Tibial nerve (tissue), 4 donors: ENCODE measurements at regions not wholly inside any gene's neighbourhood (a gene's known extent, or its start where the extent isn't known, plus 50 kb on each side); places are given as distances from the start of the nearest gene placed in this dataset.

Experiments
- DNase-seq, 2 donors: peaks; one replicate each; pipeline ENCODE4 v3.0.0-alpha.2; 2019; ENCODE audit warnings: low spot score in 2 of 2
- H3K27ac ChIP-seq, 4 donors: fragments of 200-600 bp; sonication (generic) in 3 of 4; one replicate each; pipeline ENCODE4 v1.5.1; 2017 to 2019; ENCODE audit warnings: mild to moderate bottlenecking in 1 of 4
- H3K27me3 ChIP-seq, 2 donors: fragments of 200-600 bp; sonication (generic) in 1 of 2; one replicate each; pipeline versions ENCODE4 v1.5.1 to v1.6.0; 2017 to 2019
- H3K36me3 ChIP-seq, 3 donors: fragments of 200-600 bp; sonication (generic); one replicate each; pipeline ENCODE4 v1.5.1; 2018 to 2019
- H3K4me1 ChIP-seq, 4 donors: fragments of 200-600 bp; sonication (generic) in 3 of 4; one replicate each; pipeline ENCODE4 v1.5.1; 2017 to 2019
- H3K4me3 ChIP-seq, 4 donors: fragments of 200-600 bp; sonication (generic) in 3 of 4; one replicate each; pipeline ENCODE4 v1.5.1; 2017 to 2019; ENCODE audit warnings: mild to moderate bottlenecking in 1 of 4, moderate library complexity in 1 of 4
- H3K9me3 ChIP-seq, 4 donors: fragments of 200-600 bp; sonication (generic) in 3 of 4; one replicate each; pipeline ENCODE4 v1.5.1; 2017 to 2019
- EP300 ChIP-seq, 2 donors: sonication (generic); formaldehyde crosslinking; IDR thresholded peaks; one replicate each; pipeline ENCODE4 v1.6.1; 2017; ENCODE audit warnings: antibody characterized with exemption in 2 of 2, mild to moderate bottlenecking in 1 of 2
- POLR2A ChIP-seq, 2 donors: fragments of 450-650 bp; IDR thresholded peaks; one replicate each; pipeline ENCODE4 v1.6.1; 2017; ENCODE audit warnings: antibody characterized with exemption in 2 of 2, mild to moderate bottlenecking in 2 of 2, moderate library complexity in 2 of 2
- WGBS, 2 donors: methylation state at CpG; one replicate each; pipeline ENCODE4 v1.1.5; 2018; 5-methylcytosine and 5-hydroxymethylcytosine counted together
- TF ChIP-seq, protein P1 (sequence below), 5 experiments: fragments of 200-600 bp in 3 of 5; fragments of 450-650 bp in 2 of 5; sonication (generic) in 3 of 5; IDR thresholded peaks; one replicate each; pipeline ENCODE4 v1.5.1; 2016 to 2019; ENCODE audit warnings: antibody characterized with exemption in 5 of 5, mild to moderate bottlenecking in 3 of 5, moderate library complexity in 2 of 5

DNA sequence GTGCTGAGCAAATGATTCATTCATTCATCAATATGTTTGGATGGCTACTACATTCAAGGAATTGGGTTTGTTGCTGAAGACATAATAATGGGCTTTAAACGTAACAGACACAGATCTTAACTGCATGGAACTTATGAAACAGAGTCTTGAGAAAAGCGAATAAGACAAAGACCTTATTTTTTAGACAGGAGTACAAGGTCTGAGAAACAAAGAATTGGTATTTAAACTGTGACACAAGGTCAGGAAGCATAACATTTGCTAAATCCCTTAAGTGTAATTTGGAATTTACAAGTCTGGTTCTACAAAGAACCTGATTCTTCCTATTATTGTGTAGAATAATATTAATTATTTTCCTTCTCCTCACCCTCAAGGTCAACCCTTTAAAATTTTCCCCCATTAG lies 565.4 kb upstream of the RGS18 start:
- Histone ChIP-seq H3K27ac (no peak overlapping the region), H3K27me3 (no peaks in the 10 kb centered on the region), H3K4me1 (peaks cover 0 to 12% (median 0%) of the 10 kb centered on the region in 4 donors), H3K36me3 (no peaks in the 10 kb centered on the region), H3K9me3 (no peaks in the 10 kb centered on the region), H3K4me3 (no peak overlapping the region)
- DNase-seq = no peak
- WGBS, 2 donors = 20 to 27% methylated on average over 2 of the region's 2 CpGs
- TF ChIP-seq, protein P1, sequence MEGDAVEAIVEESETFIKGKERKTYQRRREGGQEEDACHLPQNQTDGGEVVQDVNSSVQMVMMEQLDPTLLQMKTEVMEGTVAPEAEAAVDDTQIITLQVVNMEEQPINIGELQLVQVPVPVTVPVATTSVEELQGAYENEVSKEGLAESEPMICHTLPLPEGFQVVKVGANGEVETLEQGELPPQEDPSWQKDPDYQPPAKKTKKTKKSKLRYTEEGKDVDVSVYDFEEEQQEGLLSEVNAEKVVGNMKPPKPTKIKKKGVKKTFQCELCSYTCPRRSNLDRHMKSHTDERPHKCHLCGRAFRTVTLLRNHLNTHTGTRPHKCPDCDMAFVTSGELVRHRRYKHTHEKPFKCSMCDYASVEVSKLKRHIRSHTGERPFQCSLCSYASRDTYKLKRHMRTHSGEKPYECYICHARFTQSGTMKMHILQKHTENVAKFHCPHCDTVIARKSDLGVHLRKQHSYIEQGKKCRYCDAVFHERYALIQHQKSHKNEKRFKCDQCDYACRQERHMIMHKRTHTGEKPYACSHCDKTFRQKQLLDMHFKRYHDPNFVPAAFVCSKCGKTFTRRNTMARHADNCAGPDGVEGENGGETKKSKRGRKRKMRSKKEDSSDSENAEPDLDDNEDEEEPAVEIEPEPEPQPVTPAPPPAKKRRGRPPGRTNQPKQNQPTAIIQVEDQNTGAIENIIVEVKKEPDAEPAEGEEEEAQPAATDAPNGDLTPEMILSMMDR (IDR thresholded peaks at IDR 0.05) = no peak
- TF ChIP-seq EP300 (IDR thresholded peaks at IDR 0.05) (no peak), POLR2A (IDR thresholded peaks at IDR 0.05) (no peak)

DNA sequence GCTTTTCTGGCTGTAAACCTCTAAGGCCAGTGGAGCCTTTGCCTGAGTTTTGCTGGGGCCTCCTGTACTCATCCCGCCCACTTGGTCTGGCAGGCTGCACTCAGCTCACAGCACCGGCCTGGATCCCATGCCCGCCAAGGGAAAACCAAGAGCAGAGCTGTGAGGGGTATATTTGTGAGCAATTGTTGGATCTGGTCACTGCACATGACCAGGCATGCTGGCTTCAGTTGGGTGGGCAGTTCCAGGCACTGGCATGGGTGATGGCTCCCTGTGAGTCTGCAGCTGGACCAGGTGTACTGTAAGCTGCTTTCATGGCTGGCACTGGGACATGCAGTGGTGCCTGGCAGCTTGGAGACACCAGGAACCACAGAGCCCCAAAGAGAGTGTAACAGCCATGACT lies 563.1 kb upstream of the RGS18 start:
- H3K27me3 ChIP-seq = no peaks in the 10 kb centered on the region
- no peak overlapping the region for H3K27ac ChIP-seq
- no peaks in the 10 kb centered on the region for H3K36me3 ChIP-seq
- WGBS, 2 donors = 93 to 96% methylated on average over 3 of the region's 3 CpGs
- no peaks in the 10 kb centered on the region for H3K9me3 ChIP-seq
- TF ChIP-seq, protein P1 (IDR thresholded peaks at IDR 0.05) = no peak
- no peak for TF ChIP-seq POLR2A (IDR thresholded peaks at IDR 0.05)
- TF ChIP-seq EP300 (IDR thresholded peaks at IDR 0.05) = no peak
- H3K4me1 ChIP-seq = peaks cover 0 to 12% (median 0%) of the 10 kb centered on the region in 4 donors
- no peak overlapping the region for H3K4me3 ChIP-seq
- DNase-seq = no peak

DNA sequence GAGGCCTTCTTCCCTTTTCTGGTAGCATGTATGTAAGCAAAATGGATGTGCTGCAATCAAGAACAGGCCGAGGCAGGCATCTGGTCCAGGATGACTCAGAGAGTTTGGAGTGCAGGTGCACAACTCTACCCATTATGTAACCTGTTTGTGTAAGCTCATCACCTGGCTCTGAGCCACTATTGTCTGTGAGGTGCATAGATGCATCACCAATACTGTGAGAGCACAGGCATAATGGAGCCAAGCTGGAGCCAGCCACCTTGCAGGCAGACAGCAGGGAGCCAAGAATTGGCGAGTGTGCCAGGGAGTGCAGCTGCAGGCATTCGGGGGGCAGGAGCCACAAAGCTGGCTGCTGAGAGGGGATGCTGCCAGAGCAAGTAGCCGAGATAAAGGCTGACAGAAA lies 549.9 kb upstream of the RGS18 start:
- H3K4me3 ChIP-seq = no peak overlapping the region
- DNase-seq = no peak
- no peaks in the 10 kb centered on the region for H3K27me3 ChIP-seq
- no peaks in the 10 kb centered on the region for H3K36me3 ChIP-seq
- no peaks in the 10 kb centered on the region for H3K4me1 ChIP-seq
- H3K27ac ChIP-seq = no peak overlapping the region
- TF ChIP-seq POLR2A (IDR thresholded peaks at IDR 0.05) (no peak), EP300 (IDR thresholded peaks at IDR 0.05) (no peak)
- TF ChIP-seq, protein P1 (IDR thresholded peaks at IDR 0.05) = no peak
- H3K9me3 ChIP-seq = no peaks in the 10 kb centered on the region
- 80 to 91% methylated on average over 4 of the region's 4 CpGs for WGBS, 2 donors

DNA sequence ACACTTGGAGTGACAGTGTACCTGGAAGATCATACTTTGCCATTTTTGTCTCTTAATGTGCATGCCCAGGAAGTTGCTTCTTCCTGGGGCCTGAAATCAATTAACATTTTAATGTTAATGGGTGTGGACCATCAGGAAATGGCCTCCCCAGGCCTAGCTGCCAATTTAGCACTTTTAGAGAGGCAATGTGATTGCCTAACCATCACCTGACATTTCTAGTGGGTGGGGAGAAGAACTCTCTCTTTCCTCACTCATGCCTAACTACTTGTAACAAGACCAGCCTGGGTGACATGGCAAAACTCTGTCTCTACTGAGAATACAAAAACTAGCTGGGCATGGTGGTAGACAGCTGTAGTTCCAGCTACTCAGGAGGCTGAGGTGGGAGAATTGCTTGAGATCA lies 549.0 kb upstream of the RGS18 start:
- H3K36me3 ChIP-seq = no peaks in the 10 kb centered on the region
- no peaks in the 10 kb centered on the region for H3K4me1 ChIP-seq
- no peak overlapping the region for H3K27ac ChIP-seq
- TF ChIP-seq, protein P1 (IDR thresholded peaks at IDR 0.05) = no peak
- TF ChIP-seq EP300 (IDR thresholded peaks at IDR 0.05) (no peak), POLR2A (IDR thresholded peaks at IDR 0.05) (no peak)
- no peak overlapping the region for H3K4me3 ChIP-seq
- no peaks in the 10 kb centered on the region for H3K27me3 ChIP-seq
- H3K9me3 ChIP-seq = no peaks in the 10 kb centered on the region
- no peak for DNase-seq

DNA sequence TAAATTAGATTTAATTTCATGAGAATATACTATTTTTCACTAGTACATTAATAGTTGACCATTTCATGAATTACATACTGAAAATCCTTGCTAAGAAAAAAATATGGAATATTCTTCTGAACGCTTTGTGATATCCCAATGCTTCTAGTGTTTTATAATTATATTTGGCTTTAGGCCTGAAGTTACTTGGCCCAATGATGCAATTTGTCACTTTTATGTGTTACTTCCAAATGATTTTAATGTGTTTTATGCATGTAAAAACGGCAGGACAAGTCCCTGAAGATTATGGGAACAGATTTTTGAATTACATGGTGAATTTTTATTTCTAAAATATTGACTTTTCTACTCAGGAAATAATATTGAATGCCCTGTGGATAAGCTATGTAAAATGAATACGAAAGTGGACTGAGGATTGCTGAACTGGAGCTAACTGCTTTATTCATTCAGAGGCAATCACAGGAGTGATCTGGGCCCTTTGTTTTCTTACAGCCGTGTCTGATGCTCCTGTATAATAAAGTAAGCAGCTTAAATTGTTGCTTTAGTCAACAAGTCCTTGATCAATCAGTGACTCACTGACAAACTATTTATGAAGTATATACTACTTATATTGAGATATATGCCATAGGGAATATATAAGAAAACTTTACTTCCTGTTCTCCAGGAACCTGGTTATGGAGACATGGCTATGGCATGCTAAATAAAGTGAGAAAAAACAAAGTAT lies 543.0 kb upstream of the RGS18 start:
- no peaks in the 10 kb centered on the region for H3K4me1 ChIP-seq
- no peaks in the 10 kb centered on the region for H3K36me3 ChIP-seq
- H3K4me3 ChIP-seq = no peak overlapping the region
- WGBS, 2 donors = 56 to 59% methylated on average over 4 of the region's 4 CpGs
- no peaks in the 10 kb centered on the region for H3K9me3 ChIP-seq
- no peak overlapping the region for H3K27ac ChIP-seq
- no peak for DNase-seq
- H3K27me3 ChIP-seq = no peaks in the 10 kb centered on the region
- TF ChIP-seq, protein P1 (IDR thresholded peaks at IDR 0.05) = no peak
- TF ChIP-seq EP300 (IDR thresholded peaks at IDR 0.05) = no peak
- no peak for TF ChIP-seq POLR2A (IDR thresholded peaks at IDR 0.05)
